Kidney epithelial cell (primary cell): ENCODE measurements at regions not wholly inside any gene's neighbourhood (a gene's known extent, or its start where the extent isn't known, plus 50 kb on each side); places are given as distances from the start of the nearest gene placed in this dataset.

Experiments used
- DNase-seq: peaks from one replicate; pipeline ENCODE4 v3.0.0-alpha.2; 2010; ENCODE audit warnings: low read depth
- H3K27me3 ChIP-seq: 2 replicates; pipeline ENCODE4 v1.6.0; 2011; ENCODE audit warnings: low read length; ENCODE audit not compliant: control insufficient read depth, insufficient read depth
- H3K36me3 ChIP-seq: 2 replicates; pipeline ENCODE4 v1.5.1; 2011; ENCODE audit warnings: low read length; ENCODE audit not compliant: control insufficient read depth, insufficient read depth
- H3K4me3 ChIP-seq: 2 replicates; pipeline ENCODE4 v1.5.1; 2011; ENCODE audit warnings: low read depth, mild to moderate bottlenecking, control low read depth, low read length
- CTCF ChIP-seq: IDR thresholded peaks from 2 replicates; pipeline ENCODE4 v1.5.1; 2011; ENCODE audit warnings: mild to moderate bottlenecking, moderate library complexity, low read length, control low read depth, inconsistent platforms; ENCODE audit not compliant: insufficient read depth, poor library complexity, severe bottlenecking

GRCh38 chr5:133811168-133811567 lies 157.3 kb downstream of the C5orf15 start:
- DNase-seq = no peak
- Histone ChIP-seq H3K4me3 (no peak overlapping the region), H3K27me3 (peaks cover 4% of the 10 kb centered on the region), H3K36me3 (no peaks in the 10 kb centered on the region)
- TF ChIP-seq CTCF = no peak

GRCh38 chr5:133809801-133810200 lies 158.6 kb downstream of the C5orf15 start:
- no peak for DNase-seq
- TF ChIP-seq CTCF = no peak

GRCh38 chr5:133807348-133807747 lies 161.1 kb downstream of the C5orf15 start:
- Histone ChIP-seq H3K36me3 (no peaks in the 10 kb centered on the region), H3K27me3 (peaks cover 4% of the 10 kb centered on the region), H3K4me3 (no peak overlapping the region)
- no peak for DNase-seq
- no peak for TF ChIP-seq CTCF

More at GRCh38 chr5:133809801-133810200, 158.6 kb downstream of the C5orf15 start:
- no peak overlapping the region for H3K4me3 ChIP-seq
- no peaks in the 10 kb centered on the region for H3K36me3 ChIP-seq
- peaks cover 4% of the 10 kb centered on the region for H3K27me3 ChIP-seq

- Histone ChIP-seq H3K36me3 (no peaks in the 10 kb centered on the region), H3K4me3 (no peak overlapping the region), H3K27me3 (peaks cover 4% of the 10 kb centered on the region)
- DNase-seq = no peak
- no peak for TF ChIP-seq CTCF
These were observed 161.6 kb downstream of the C5orf15 start for GRCh38 chr5:133806847-133807246.

DNA sequence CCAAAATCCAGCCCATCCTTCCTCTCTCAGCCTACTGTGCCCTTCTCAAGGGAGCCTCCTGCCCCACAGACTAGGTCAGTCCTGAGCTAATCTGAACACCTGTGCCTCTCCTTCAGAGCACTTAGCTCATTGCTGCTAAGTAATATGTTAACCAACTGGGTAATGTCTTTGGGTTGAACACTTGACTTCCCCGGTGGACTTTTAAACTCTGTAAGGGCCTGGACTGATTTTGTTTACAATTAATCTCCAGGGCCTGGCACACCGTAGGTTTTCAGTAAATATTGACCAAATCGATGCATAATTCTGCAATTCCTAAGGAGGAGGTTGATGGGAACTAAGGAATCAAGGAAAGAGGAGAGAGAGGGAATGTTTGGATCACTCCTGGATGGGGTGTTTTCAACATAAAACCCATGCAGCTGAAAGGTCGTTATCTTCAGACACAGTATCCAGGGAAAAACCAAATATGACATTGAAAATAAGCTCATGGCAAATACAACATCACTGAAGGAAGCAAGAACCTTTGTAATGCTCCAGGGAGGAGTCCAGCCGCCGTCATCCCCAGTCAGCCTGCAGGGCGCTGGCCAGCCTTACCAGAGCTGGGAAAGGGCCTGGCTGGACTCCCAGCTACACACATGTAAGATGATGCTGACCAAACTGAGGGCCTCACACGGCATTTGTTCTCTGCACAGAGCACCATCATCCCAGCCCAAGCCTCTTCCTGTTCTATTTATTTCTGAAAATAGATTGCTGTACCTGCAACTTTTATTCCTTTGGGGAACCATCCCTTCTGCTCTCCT lies 166.3 kb downstream of the C5orf15 start:
- no peak for DNase-seq
- no peak overlapping the region for H3K4me3 ChIP-seq
- TF ChIP-seq CTCF = no peak
- H3K36me3 ChIP-seq = no peaks in the 10 kb centered on the region
- peaks cover 10% of the 10 kb centered on the region for H3K27me3 ChIP-seq

GRCh38 chr5:133801431-133801830 lies 167.0 kb downstream of the C5orf15 start:
- Histone ChIP-seq H3K36me3 (no peaks in the 10 kb centered on the region), H3K27me3 (peaks cover 10% of the 10 kb centered on the region), H3K4me3 (no peak overlapping the region)
- DNase-seq = no peak
- TF ChIP-seq CTCF = no peak
